DND-41 (cell line): ENCODE measurements at regions not wholly inside any gene's neighbourhood (a gene's known extent, or its start where the extent isn't known, plus 50 kb on each side); places are given as distances from the start of the nearest gene placed in this dataset.
A peak's percentile ranks its signal among the peaks of the same experiment; 100 is the strongest.
"Not testable (repeated sequence)": the region's sequence is repeated elsewhere in the genome, so short reads cannot be mapped to it uniquely, and the experiment has no call there.

ENCODE experiments used
- ATAC-seq: fragments of 200-7000 bp; cut with Tn5 transposase; 3 replicates; pipeline ENCODE4 v1.9.1; 2021; ENCODE audit warnings: low read depth; ENCODE audit not compliant: insufficient read depth
- DNase-seq: peaks from one replicate; pipeline ENCODE4 v3.0.0-alpha.2; 2020
- H2AFZ ChIP-seq: 2 replicates; pipeline ENCODE4 v1.6.0; 2012; ENCODE audit warnings: low read depth, low read length
- H3K27ac ChIP-seq: 2 replicates; pipeline ENCODE4 v1.5.1; 2012; ENCODE audit warnings: low read length, inconsistent platforms
- H3K27me3 ChIP-seq: fragments of 200-600 bp; sonication (generic); 2 replicates; pipeline ENCODE4 v1.6.0; 2012; ENCODE audit warnings: low read length, mild to moderate bottlenecking, inconsistent platforms; ENCODE audit not compliant: insufficient read depth, poor library complexity
- H3K36me3 ChIP-seq: 2 replicates; pipeline ENCODE4 v1.5.1; 2012; ENCODE audit warnings: low read length, inconsistent platforms; ENCODE audit not compliant: insufficient read depth
- H3K4me1 ChIP-seq: 2 replicates; pipeline ENCODE4 v1.5.1; 2012; ENCODE audit warnings: mild to moderate bottlenecking, low read length; ENCODE audit not compliant: insufficient read depth
- H3K4me2 ChIP-seq: 2 replicates; pipeline ENCODE4 v1.6.0; 2012; ENCODE audit warnings: mild to moderate bottlenecking, moderate library complexity, low read length, inconsistent platforms; ENCODE audit not compliant: insufficient read depth
- H3K4me3 ChIP-seq, 2 experiments: fragments of 200-600 bp in 1 of 2; shearing (Covaris generic) in 1 of 2; 2 replicates each; pipeline ENCODE4 v1.5.1; 2012 to 2016; ENCODE audit warnings: inconsistent platforms in 2 of 2, low read length in 2 of 2, mild to moderate bottlenecking in 2 of 2, low read depth in 1 of 2, moderate library complexity in 1 of 2
- H3K79me2 ChIP-seq: 2 replicates; pipeline ENCODE4 v1.6.0; 2012; ENCODE audit warnings: low read length, inconsistent platforms; ENCODE audit not compliant: insufficient read depth
- H3K9ac ChIP-seq: 2 replicates; pipeline ENCODE4 v1.6.0; 2012; ENCODE audit warnings: low read depth, mild to moderate bottlenecking, inconsistent platforms, low read length, moderate library complexity
- H3K9me3 ChIP-seq: 2 replicates; pipeline ENCODE4 v1.5.1; 2012; ENCODE audit warnings: low read length, moderate library complexity, mild to moderate bottlenecking, inconsistent platforms; ENCODE audit not compliant: insufficient read depth, severe bottlenecking
- H4K20me1 ChIP-seq: 2 replicates; pipeline ENCODE4 v1.6.0; 2012; ENCODE audit warnings: low read length; ENCODE audit not compliant: insufficient read depth
- EZH2 ChIP-seq: IDR thresholded peaks from 3 replicates; pipeline ENCODE4 v1.6.1; 2012; ENCODE audit warnings: borderline replicate concordance, low read depth, mild to moderate bottlenecking, moderate library complexity, low read length, inconsistent platforms; ENCODE audit not compliant: severe bottlenecking
- TF ChIP-seq, protein P1 (sequence below): IDR thresholded peaks from 2 replicates; pipeline ENCODE4 v1.5.1; 2012; ENCODE audit warnings: borderline replicate concordance, low read length, moderate library complexity, mild to moderate bottlenecking; ENCODE audit not compliant: poor library complexity, severe bottlenecking; ENCODE audit errors: extremely low read depth

DNA sequence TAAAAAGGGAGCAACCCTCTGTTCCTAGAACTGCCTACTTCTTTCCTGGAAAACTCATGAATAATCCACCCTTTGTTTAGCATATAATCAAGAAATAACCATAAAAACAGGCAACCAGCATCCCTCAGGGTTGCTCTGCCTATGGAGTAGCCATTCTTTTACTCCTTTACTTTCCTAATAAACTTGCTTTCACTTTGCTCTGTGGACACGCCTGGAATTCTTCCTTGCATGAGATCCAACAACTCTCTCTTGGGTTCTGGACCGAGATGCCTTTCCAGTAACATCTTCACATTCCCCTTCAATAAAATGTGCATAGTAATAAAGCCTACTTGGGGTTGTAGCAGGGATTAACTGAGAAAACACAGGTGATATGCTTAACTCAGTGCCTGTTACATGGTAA is 286.4 kb upstream of the AMIGO2 start:
- Histone ChIP-seq H3K4me3 (no peak overlapping the region), H3K4me1 (peaks cover 44% of the 10 kb centered on the region), H3K9ac (no peak overlapping the region), H3K9me3 (peaks cover 17% of the 10 kb centered on the region), H3K27ac (no peak overlapping the region), H3K79me2 (no peaks in the 10 kb centered on the region), H3K36me3 (no peaks in the 10 kb centered on the region), H4K20me1 (no peaks in the 10 kb centered on the region), H3K4me2 (no peak overlapping the region), H2AFZ (no peak overlapping the region), H3K27me3 (no peaks in the 10 kb centered on the region)
- TF ChIP-seq, protein P1, sequence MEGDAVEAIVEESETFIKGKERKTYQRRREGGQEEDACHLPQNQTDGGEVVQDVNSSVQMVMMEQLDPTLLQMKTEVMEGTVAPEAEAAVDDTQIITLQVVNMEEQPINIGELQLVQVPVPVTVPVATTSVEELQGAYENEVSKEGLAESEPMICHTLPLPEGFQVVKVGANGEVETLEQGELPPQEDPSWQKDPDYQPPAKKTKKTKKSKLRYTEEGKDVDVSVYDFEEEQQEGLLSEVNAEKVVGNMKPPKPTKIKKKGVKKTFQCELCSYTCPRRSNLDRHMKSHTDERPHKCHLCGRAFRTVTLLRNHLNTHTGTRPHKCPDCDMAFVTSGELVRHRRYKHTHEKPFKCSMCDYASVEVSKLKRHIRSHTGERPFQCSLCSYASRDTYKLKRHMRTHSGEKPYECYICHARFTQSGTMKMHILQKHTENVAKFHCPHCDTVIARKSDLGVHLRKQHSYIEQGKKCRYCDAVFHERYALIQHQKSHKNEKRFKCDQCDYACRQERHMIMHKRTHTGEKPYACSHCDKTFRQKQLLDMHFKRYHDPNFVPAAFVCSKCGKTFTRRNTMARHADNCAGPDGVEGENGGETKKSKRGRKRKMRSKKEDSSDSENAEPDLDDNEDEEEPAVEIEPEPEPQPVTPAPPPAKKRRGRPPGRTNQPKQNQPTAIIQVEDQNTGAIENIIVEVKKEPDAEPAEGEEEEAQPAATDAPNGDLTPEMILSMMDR = no peak
- no peak for TF ChIP-seq EZH2
- no peak for ATAC-seq
- no peak for DNase-seq

DNA sequence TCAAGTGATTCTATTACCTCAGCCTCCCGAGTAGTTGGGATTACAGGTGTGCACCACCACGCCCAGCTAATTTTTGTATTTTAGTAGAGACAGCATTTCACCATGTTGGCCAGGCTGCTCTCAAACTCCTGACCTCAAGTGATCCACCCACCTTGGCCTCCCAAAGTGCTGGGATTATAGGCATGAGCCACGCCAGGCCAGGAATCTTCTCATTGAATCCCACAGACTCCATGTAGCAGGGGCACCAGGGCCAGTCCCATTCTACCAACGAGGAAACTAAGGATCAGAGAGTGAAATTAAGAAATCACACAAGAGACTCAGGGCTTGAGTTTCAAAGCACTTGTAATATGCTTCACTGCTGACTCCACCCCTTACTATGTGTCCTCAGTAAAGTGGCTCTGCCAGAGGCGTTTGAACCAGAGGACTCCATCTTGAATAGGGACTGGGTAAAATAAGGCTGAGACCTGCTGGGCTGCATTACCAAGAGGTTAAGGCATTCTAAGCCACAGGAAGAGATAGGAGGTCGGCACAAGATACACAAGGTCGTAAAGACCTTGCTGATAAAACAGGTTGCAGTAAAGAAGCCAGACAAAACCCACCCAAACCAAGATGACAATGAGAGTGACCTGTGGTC is 285.8 kb upstream of the AMIGO2 start:
- Histone ChIP-seq H3K9me3 (peaks cover 17% of the 10 kb centered on the region), H2AFZ (peak overlapping the region; percentile 28; the same call in 1 of the 2 replicates), H3K4me1 (peaks cover 50% of the 10 kb centered on the region)
- not testable (repeated sequence) for H3K9ac ChIP-seq, H3K27me3 ChIP-seq, H3K4me3 ChIP-seq, H3K27ac ChIP-seq, H4K20me1 ChIP-seq, H3K36me3 ChIP-seq, DNase-seq, H3K79me2 ChIP-seq, ATAC-seq, H3K4me2 ChIP-seq

DNA sequence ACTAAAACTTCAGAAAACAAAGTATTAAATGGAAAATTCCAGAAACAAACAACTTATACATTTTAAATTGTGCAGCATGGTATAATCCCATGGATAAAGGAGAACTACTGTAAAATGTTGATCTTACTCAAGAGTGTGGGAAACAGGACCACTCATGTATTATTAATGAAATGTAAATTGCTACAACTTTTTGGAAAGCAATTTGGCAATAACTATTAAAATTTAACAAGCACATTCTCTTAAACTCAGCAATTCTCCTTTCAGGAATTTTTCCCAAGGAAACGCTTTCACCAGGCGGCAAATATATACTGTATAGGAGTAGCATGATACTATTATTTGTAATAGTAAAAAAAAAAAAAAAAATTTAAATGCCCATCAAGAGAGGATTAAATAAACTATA is 284.5 kb upstream of the AMIGO2 start:
- peaks cover 63% of the 10 kb centered on the region for H3K4me1 ChIP-seq
- H3K27me3 ChIP-seq = no peaks in the 10 kb centered on the region
- ATAC-seq = no peak
- no peak for DNase-seq
- no peaks in the 10 kb centered on the region for H3K36me3 ChIP-seq
- TF ChIP-seq, protein P1 = no peak
- TF ChIP-seq EZH2 = no peak
- H3K4me2 ChIP-seq = peak overlapping the region; percentile 29; the same call in 1 of the 2 replicates
- H3K9me3 ChIP-seq = peaks cover 16% of the 10 kb centered on the region
- no peak overlapping the region for H2AFZ ChIP-seq
- H3K9ac ChIP-seq = 0 out of 2 replicates have a peak overlapping the region, but pooled peaks have one; percentile 12
- no peak overlapping the region for H3K4me3 ChIP-seq
- no peaks in the 10 kb centered on the region for H3K79me2 ChIP-seq
- H3K27ac ChIP-seq = peak overlapping the region; percentile 62
- H4K20me1 ChIP-seq = no peaks in the 10 kb centered on the region

DNA sequence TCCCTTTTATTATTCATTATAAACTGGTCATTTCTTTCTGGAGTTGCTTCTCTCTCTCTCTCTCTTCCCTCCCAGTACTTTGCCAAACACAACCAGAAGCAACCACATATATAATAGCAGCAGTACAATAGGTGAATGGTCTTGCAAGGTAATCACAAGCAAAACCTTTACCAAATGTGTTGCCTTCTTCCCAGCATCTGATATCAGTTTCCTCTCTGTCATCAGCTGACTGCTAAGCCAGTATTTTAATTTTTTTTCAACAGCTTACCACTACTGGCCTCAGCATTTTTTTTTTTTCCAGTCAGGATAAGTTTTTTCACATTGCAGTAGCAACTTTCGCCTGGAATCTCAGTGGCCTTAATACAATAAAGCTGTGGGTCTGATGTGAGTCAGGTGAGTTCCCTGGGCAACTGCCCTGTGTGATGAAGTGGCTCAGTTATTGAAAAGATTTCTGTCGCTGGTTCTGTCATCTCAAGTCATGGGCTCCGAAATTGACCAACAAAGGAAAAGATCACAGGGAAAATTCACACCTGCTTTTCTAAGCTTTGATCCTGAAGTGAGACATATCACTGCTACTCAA is 282.5 kb upstream of the AMIGO2 start:
- H3K27me3 ChIP-seq = no peaks in the 10 kb centered on the region
- peaks cover 59% of the 10 kb centered on the region for H3K4me1 ChIP-seq
- H3K4me3 ChIP-seq = no peak overlapping the region
- peak overlapping the region; percentile 47; the same call in 1 of the 2 replicates for H3K9ac ChIP-seq
- DNase-seq = no peak
- no peak overlapping the region for H2AFZ ChIP-seq
- H4K20me1 ChIP-seq = no peaks in the 10 kb centered on the region
- no peak for ATAC-seq
- H3K4me2 ChIP-seq = peak overlapping the region; percentile 68
- TF ChIP-seq, protein P1 = no peak
- no peak for TF ChIP-seq EZH2
- no peaks in the 10 kb centered on the region for H3K9me3 ChIP-seq
- no peaks in the 10 kb centered on the region for H3K79me2 ChIP-seq
- H3K27ac ChIP-seq = peak overlapping the region; percentile 90
- H3K36me3 ChIP-seq = no peaks in the 10 kb centered on the region
